GM18873 (cell line): ENCODE measurements at regions not wholly inside any gene's neighbourhood (a gene's known extent, or its start where the extent isn't known, plus 50 kb on each side); places are given as distances from the start of the nearest gene placed in this dataset.

Experiments used
- ATAC-seq: cut with Tn5 transposase; IDR thresholded peaks from one replicate; pipeline ENCODE4 v1.9.1; 2021; ENCODE audit warnings: mild to moderate bottlenecking, moderate library complexity, moderate number of reproducible peaks; ENCODE audit not compliant: unreplicated experiment, low FRiP score

- ATAC-seq = no peak
Observed at GRCh38 chr12:43126652-43127375, 425.2 kb downstream of the ADAMTS20 start.

- no peak for ATAC-seq
Observed at GRCh38 chr12:43123461-43123860, 428.5 kb downstream of the ADAMTS20 start.

GRCh38 chr12:43120150-43120549 is 431.9 kb downstream of the ADAMTS20 start:
- ATAC-seq = no peak

GRCh38 chr12:43118881-43119280 is 433.1 kb downstream of the ADAMTS20 start:
- no peak for ATAC-seq

- no peak for ATAC-seq
Observed at GRCh38 chr12:43118234-43118633, 433.8 kb downstream of the ADAMTS20 start.

- no peak for ATAC-seq
Observed at GRCh38 chr12:43117226-43117930, 434.6 kb downstream of the ADAMTS20 start.

GRCh38 chr12:43115441-43116160 is 436.4 kb downstream of the ADAMTS20 start:
- no peak for ATAC-seq

- ATAC-seq = no peak
Observed at GRCh38 chr12:43114316-43114715, 437.7 kb downstream of the ADAMTS20 start.

GRCh38 chr12:43113616-43114015 is 438.4 kb downstream of the ADAMTS20 start:
- ATAC-seq = no peak

- ATAC-seq = no peak
Observed at GRCh38 chr12:43113135-43113534, 438.9 kb downstream of the ADAMTS20 start.

- no peak for ATAC-seq
Observed at GRCh38 chr12:43112101-43112920, 439.7 kb downstream of the ADAMTS20 start.

GRCh38 chr12:43111608-43112007 is 440.4 kb downstream of the ADAMTS20 start:
- no peak for ATAC-seq

- ATAC-seq = no peak
Observed at GRCh38 chr12:43109631-43110345, 442.2 kb downstream of the ADAMTS20 start.

GRCh38 chr12:43108656-43109055 is 443.3 kb downstream of the ADAMTS20 start:
- no peak for ATAC-seq

- ATAC-seq = no peak
Observed at GRCh38 chr12:43107026-43107775, 444.8 kb downstream of the ADAMTS20 start.

- ATAC-seq = no peak
Observed at GRCh38 chr12:43106355-43106754, 445.6 kb downstream of the ADAMTS20 start.

GRCh38 chr12:43105426-43105981 is 446.5 kb downstream of the ADAMTS20 start:
- no peak for ATAC-seq

- no peak for ATAC-seq
Observed at GRCh38 chr12:43104494-43104893, 447.5 kb downstream of the ADAMTS20 start.

GRCh38 chr12:43103866-43104265 is 448.1 kb downstream of the ADAMTS20 start:
- ATAC-seq = no peak
